HG03469 (cell line): ENCODE measurements at regions not wholly inside any gene's neighbourhood (a gene's known extent, or its start where the extent isn't known, plus 50 kb on each side); places are given as distances from the start of the nearest gene placed in this dataset.
"Not testable (repeated sequence)": the region's sequence is repeated elsewhere in the genome, so short reads cannot be mapped to it uniquely, and the experiment has no call there.

ENCODE experiments used
- ATAC-seq: cut with Tn5 transposase; IDR thresholded peaks from one replicate; pipeline ENCODE4 v1.9.1; 2021; ENCODE audit warnings: mild to moderate bottlenecking, moderate library complexity, moderate number of reproducible peaks; ENCODE audit not compliant: unreplicated experiment

- ATAC-seq = no peak
Observed at GRCh38 chr7:49099587-49100326, 175.4 kb downstream of the CDC14C start.

GRCh38 chr7:49100908-49101740 lies 176.8 kb downstream of the CDC14C start:
- not testable (repeated sequence) for ATAC-seq

- no peak for ATAC-seq
Observed at GRCh38 chr7:49102411-49102810, 178.1 kb downstream of the CDC14C start.

- no peak for ATAC-seq
Observed at GRCh38 chr7:49111706-49112105, 187.4 kb downstream of the CDC14C start.

GRCh38 chr7:49112222-49112621 lies 187.9 kb downstream of the CDC14C start:
- no peak for ATAC-seq

GRCh38 chr7:49112647-49113046 lies 188.3 kb downstream of the CDC14C start:
- no peak for ATAC-seq

GRCh38 chr7:49119706-49120105 lies 195.4 kb downstream of the CDC14C start:
- no peak for ATAC-seq

GRCh38 chr7:49125246-49125645 lies 200.9 kb downstream of the CDC14C start:
- no peak for ATAC-seq

GRCh38 chr7:49127359-49127913 lies 203.1 kb downstream of the CDC14C start:
- ATAC-seq = no peak

GRCh38 chr7:49137978-49138377 lies 213.6 kb downstream of the CDC14C start:
- no peak for ATAC-seq

GRCh38 chr7:49150486-49150885 lies 226.1 kb downstream of the CDC14C start:
- ATAC-seq = no peak

- no peak for ATAC-seq
Observed at GRCh38 chr7:49151146-49151545, 226.8 kb downstream of the CDC14C start.

GRCh38 chr7:49158321-49158720 lies 234.0 kb downstream of the CDC14C start:
- ATAC-seq = no peak

- ATAC-seq = no peak
Observed at GRCh38 chr7:49159536-49159935, 235.2 kb downstream of the CDC14C start.

- ATAC-seq = no peak
Observed at GRCh38 chr7:49166441-49166840, 242.1 kb downstream of the CDC14C start.

GRCh38 chr7:49172639-49173038 lies 248.3 kb downstream of the CDC14C start:
- ATAC-seq = no peak

GRCh38 chr7:49174396-49174795 lies 250.0 kb downstream of the CDC14C start:
- no peak for ATAC-seq

- ATAC-seq = no peak
Observed at GRCh38 chr7:49187543-49188268, 263.4 kb downstream of the CDC14C start.

GRCh38 chr7:49228426-49229098 lies 304.2 kb downstream of the CDC14C start:
- no peak for ATAC-seq

- no peak for ATAC-seq
Observed at GRCh38 chr7:49229246-49229645, 304.9 kb downstream of the CDC14C start.

GRCh38 chr7:49243521-49243920 lies 319.2 kb downstream of the CDC14C start:
- ATAC-seq = no peak
